GM18508 (cell line): ENCODE measurements at regions not wholly inside any gene's neighbourhood (a gene's known extent, or its start where the extent isn't known, plus 50 kb on each side); places are given as distances from the start of the nearest gene placed in this dataset.
"Not testable (repeated sequence)": the region's sequence is repeated elsewhere in the genome, so short reads cannot be mapped to it uniquely, and the experiment has no call there.

Experiments used
- ATAC-seq: cut with Tn5 transposase; IDR thresholded peaks from one replicate; pipeline ENCODE4 v1.9.1; 2021; ENCODE audit warnings: moderate number of reproducible peaks; ENCODE audit not compliant: insufficient read depth, unreplicated experiment

GRCh38 chr15:69921626-69922619, 175.8 kb downstream of the TLE3 start:
- ATAC-seq, result no peak

GRCh38 chr15:69924531-69924930, 173.2 kb downstream of the TLE3 start:
- ATAC-seq, result no peak

- ATAC-seq, result no peak
Observed at GRCh38 chr15:69926006-69926405, 171.7 kb downstream of the TLE3 start.

- ATAC-seq, result no peak
Observed at GRCh38 chr15:69926721-69927120, 171.0 kb downstream of the TLE3 start.

- ATAC-seq, result not testable (repeated sequence)
Observed at GRCh38 chr15:69928890-69929289, 168.8 kb downstream of the TLE3 start.

GRCh38 chr15:69929905-69930630, 167.6 kb downstream of the TLE3 start:
- ATAC-seq, result no peak

GRCh38 chr15:69930754-69931153, 167.0 kb downstream of the TLE3 start:
- ATAC-seq, result no peak

- no peak for ATAC-seq
Observed at GRCh38 chr15:69931156-69931555, 166.6 kb downstream of the TLE3 start.

GRCh38 chr15:69934607-69935006, 163.1 kb downstream of the TLE3 start:
- no peak for ATAC-seq

GRCh38 chr15:69939513-69940440, 157.9 kb downstream of the TLE3 start:
- ATAC-seq, result no peak

GRCh38 chr15:69940441-69941300, 157.0 kb downstream of the TLE3 start:
- ATAC-seq, result no peak

- ATAC-seq, result no peak
Observed at GRCh38 chr15:69941301-69941605, 156.5 kb downstream of the TLE3 start.

- ATAC-seq, result no peak
Observed at GRCh38 chr15:69941706-69942495, 155.8 kb downstream of the TLE3 start.

- ATAC-seq, result no peak
Observed at GRCh38 chr15:69943637-69944036, 154.1 kb downstream of the TLE3 start.

- ATAC-seq, result no peak
Observed at GRCh38 chr15:69945729-69946128, 152.0 kb downstream of the TLE3 start.

- no peak for ATAC-seq
Observed at GRCh38 chr15:69946870-69947269, 150.8 kb downstream of the TLE3 start.

GRCh38 chr15:69947394-69947793, 150.3 kb downstream of the TLE3 start:
- ATAC-seq, result no peak

- no peak for ATAC-seq
Observed at GRCh38 chr15:69949485-69949884, 148.2 kb downstream of the TLE3 start.
